ENCODE measurements at regions not wholly inside any gene's neighbourhood (a gene's known extent, or its start where the extent isn't known, plus 50 kb on each side); places are given as distances from the start of the nearest gene placed in this dataset.

- no peak for DNase-seq
Observed at GRCh38 chr2:236811062-236811656, 241.5 kb downstream of the ACKR3 start.

- DNase-seq, result no peak
Observed at GRCh38 chr2:236813766-236814165, 244.1 kb downstream of the ACKR3 start.

- no peak for DNase-seq
Observed at GRCh38 chr2:236814593-236814992, 245.0 kb downstream of the ACKR3 start.

GRCh38 chr2:236815746-236816145 is 246.1 kb downstream of the ACKR3 start:
- DNase-seq, result no peak

GRCh38 chr2:236816197-236817170 is 246.9 kb downstream of the ACKR3 start:
- DNase-seq, result no peak

- no peak for DNase-seq
Observed at GRCh38 chr2:236818281-236819045, 248.8 kb downstream of the ACKR3 start.

- no peak for DNase-seq
Observed at GRCh38 chr2:236819275-236820002, 249.8 kb downstream of the ACKR3 start.

GRCh38 chr2:236820763-236821344 is 251.2 kb downstream of the ACKR3 start:
- DNase-seq, result no peak

- DNase-seq, result no peak
Observed at GRCh38 chr2:236823041-236823629, 253.5 kb downstream of the ACKR3 start.

GRCh38 chr2:236823963-236824362 is 254.3 kb downstream of the ACKR3 start:
- DNase-seq, result no peak

GRCh38 chr2:236824836-236825235 is 255.2 kb downstream of the ACKR3 start:
- DNase-seq, result no peak

- DNase-seq, result no peak
Observed at GRCh38 chr2:236825989-236826510, 256.4 kb downstream of the ACKR3 start.

GRCh38 chr2:236826606-236827156 is 257.1 kb downstream of the ACKR3 start:
- no peak for DNase-seq

GRCh38 chr2:236827997-236828396 is 257.7 kb upstream of the COPS8 start:
- DNase-seq, result no peak

- no peak for DNase-seq
Observed at GRCh38 chr2:236828820-236829219, 256.9 kb upstream of the COPS8 start.

- no peak for DNase-seq
Observed at GRCh38 chr2:236830926-236831325, 254.8 kb upstream of the COPS8 start.

- no peak for DNase-seq
Observed at GRCh38 chr2:236831698-236832097, 254.0 kb upstream of the COPS8 start.

GRCh38 chr2:236833501-236834073 is 252.1 kb upstream of the COPS8 start:
- DNase-seq, result no peak

- DNase-seq, result no peak
Observed at GRCh38 chr2:236834284-236834683, 251.4 kb upstream of the COPS8 start.

GRCh38 chr2:236835307-236836024 is 250.2 kb upstream of the COPS8 start:
- DNase-seq, result no peak

All from CD4-positive, alpha-beta T cell treated with Interleukin-15 for 1 hour (primary cell).